Liver (tissue), 7 donors: ENCODE measurements at regions not wholly inside any gene's neighbourhood (a gene's known extent, or its start where the extent isn't known, plus 50 kb on each side); places are given as distances from the start of the nearest gene placed in this dataset.

Experiments
- DNase-seq: peaks from one replicate; pipeline ENCODE4 v3.0.0-alpha.2; 2017; ENCODE audit warnings: low spot score
- H3K27ac ChIP-seq, 2 donors: one replicate each; pipeline ENCODE4 v1.7.0; 2013; ENCODE audit warnings: inconsistent platforms in 2 of 2, low read length in 2 of 2, control low read depth in 1 of 2, low read depth in 1 of 2, mild to moderate bottlenecking in 1 of 2
- H3K27me3 ChIP-seq, 4 donors: one replicate each; pipeline versions ENCODE4 v1.6.1 to v1.7.0; 2013; ENCODE audit warnings: low read length in 3 of 4, inconsistent platforms in 1 of 4, mild to moderate bottlenecking in 1 of 4, moderate library complexity in 1 of 4; ENCODE audit not compliant: control insufficient read depth in 4 of 4, insufficient read depth in 4 of 4
- H3K36me3 ChIP-seq, 4 donors: one replicate each; pipeline versions ENCODE4 v1.6.1 to v1.7.0; 2013; ENCODE audit warnings: low read length in 3 of 4, mild to moderate bottlenecking in 3 of 4, low read depth in 1 of 4, moderate library complexity in 1 of 4; ENCODE audit not compliant: control insufficient read depth in 4 of 4, insufficient read depth in 3 of 4
- H3K4me1 ChIP-seq, 4 donors: one replicate each; pipeline versions ENCODE4 v1.6.1 to v1.7.0; 2013; ENCODE audit warnings: low read length in 3 of 4, mild to moderate bottlenecking in 3 of 4, moderate library complexity in 1 of 4; ENCODE audit not compliant: control insufficient read depth in 4 of 4, insufficient read depth in 4 of 4
- H3K4me3 ChIP-seq, 3 donors: one replicate each; pipeline versions ENCODE4 v1.6.1 to v1.7.0; 2013; ENCODE audit warnings: low read length in 3 of 3, control low read depth in 1 of 3, low read depth in 1 of 3, mild to moderate bottlenecking in 1 of 3
- H3K9ac ChIP-seq, 2 donors: one replicate each; pipeline ENCODE4 v1.7.0; 2013; ENCODE audit warnings: low read length in 2 of 2, mild to moderate bottlenecking in 2 of 2, moderate library complexity in 2 of 2, control low read depth in 1 of 2, low read depth in 1 of 2
- H3K9me3 ChIP-seq, 4 donors: one replicate each; pipeline versions ENCODE4 v1.6.1 to v1.7.0; 2013; ENCODE audit warnings: low read length in 3 of 4; ENCODE audit not compliant: control insufficient read depth in 4 of 4
- ATF3 ChIP-seq: IDR thresholded peaks from 2 replicates; pipeline ENCODE4 v1.6.1; 2016; ENCODE audit warnings: antibody characterized with exemption
- EGR1 ChIP-seq, 2 donors: IDR thresholded peaks; 2 replicates each; pipeline ENCODE4 v1.6.1; 2016 to 2018; ENCODE audit warnings: antibody characterized with exemption in 2 of 2, low read depth in 2 of 2
- FOXA1 ChIP-seq: IDR thresholded peaks from 2 replicates; pipeline ENCODE4 v1.6.1; 2016; ENCODE audit warnings: antibody characterized with exemption
- FOXA2 ChIP-seq: IDR thresholded peaks from 2 replicates; pipeline ENCODE4 v1.6.1; 2016; ENCODE audit warnings: antibody characterized with exemption
- GABPA ChIP-seq, 2 donors: IDR thresholded peaks in 1 of 2; conservative IDR thresholded peaks in 1 of 2; 2 replicates each; pipeline ENCODE4 v1.6.1; 2016; ENCODE audit warnings: antibody characterized with exemption in 2 of 2, mild to moderate bottlenecking in 1 of 2, moderate library complexity in 1 of 2
- HNF4G ChIP-seq: IDR thresholded peaks from 2 replicates; pipeline ENCODE4 v1.6.1; 2016; ENCODE audit warnings: antibody characterized with exemption
- MAX ChIP-seq: IDR thresholded peaks from 2 replicates; pipeline ENCODE4 v1.6.1; 2016; ENCODE audit warnings: antibody characterized with exemption
- NR2F2 ChIP-seq: IDR thresholded peaks from 2 replicates; pipeline ENCODE4 v1.6.1; 2016; ENCODE audit warnings: antibody characterized with exemption
- RAD21 ChIP-seq, 2 donors: IDR thresholded peaks; 2 replicates each; pipeline ENCODE4 v1.6.1; 2016; ENCODE audit warnings: antibody characterized with exemption in 2 of 2, mild to moderate bottlenecking in 2 of 2
- REST ChIP-seq: IDR thresholded peaks from 2 replicates; pipeline ENCODE4 v1.6.1; 2016; ENCODE audit warnings: antibody characterized with exemption, mild to moderate bottlenecking
- RXRA ChIP-seq, 2 donors: IDR thresholded peaks; 2 replicates each; pipeline ENCODE4 v1.6.1; 2017 to 2018; ENCODE audit warnings: antibody characterized with exemption in 2 of 2, mild to moderate bottlenecking in 1 of 2
- SP1 ChIP-seq: IDR thresholded peaks from 2 replicates; pipeline ENCODE4 v1.6.1; 2018; ENCODE audit warnings: antibody characterized with exemption, mild to moderate bottlenecking
- TAF1 ChIP-seq: conservative IDR thresholded peaks from 2 replicates; pipeline ENCODE4 v1.6.1; 2016; ENCODE audit warnings: antibody characterized with exemption, mild to moderate bottlenecking
- YY1 ChIP-seq: IDR thresholded peaks from 2 replicates; pipeline ENCODE4 v1.6.1; 2016; ENCODE audit warnings: antibody characterized with exemption, mild to moderate bottlenecking
- ZBTB33 ChIP-seq: IDR thresholded peaks from 2 replicates; pipeline ENCODE4 v1.6.1; 2016; ENCODE audit warnings: antibody characterized with exemption
- WGBS: extraction: QIAGEN DNeasy Blood & Tissue Kit; methylation state at CpG from one replicate; pipeline ENCODE4 v1.1.7; 2013; 5-methylcytosine and 5-hydroxymethylcytosine counted together
- donor health status: healthy.
- donor health status: healthy.
- donor health status: healthy.
- donor health status: healthy.

GRCh38 chr10:120368338-120368737, 88.7 kb upstream of the PLPP4 start:
- Histone ChIP-seq H3K9me3 (no peaks in the 10 kb centered on the region), H3K27me3 (peaks cover 0 to 8% (median 0%) of the 10 kb centered on the region in 4 donors), H3K27ac (no peak overlapping the region), H3K36me3 (no peaks in the 10 kb centered on the region), H3K4me3 (no peak overlapping the region), H3K4me1 (no peaks in the 10 kb centered on the region), H3K9ac (no peak overlapping the region)
- WGBS: 87% methylated on average over 7 of the region's 7 CpGs
- no peak for DNase-seq
- TF ChIP-seq MAX (no peak), EGR1 (IDR thresholded peaks at IDR 0.05; ENCODE audit: low read depth in 2 of 2) (no peak), RXRA (IDR thresholded peaks at IDR 0.05) (no peak)

GRCh38 chr10:120368927-120369326, 88.1 kb upstream of the PLPP4 start:
- H3K4me3 ChIP-seq: no peak overlapping the region
- TF ChIP-seq FOXA2: no peak
- H3K9me3 ChIP-seq: no peaks in the 10 kb centered on the region
- H3K9ac ChIP-seq: no peak overlapping the region
- no peak overlapping the region for H3K27ac ChIP-seq
- H3K4me1 ChIP-seq: no peaks in the 10 kb centered on the region
- no peak for DNase-seq
- H3K27me3 ChIP-seq: peaks cover 0 to 8% (median 0%) of the 10 kb centered on the region in 4 donors
- 36% methylated on average over 5 of the region's 5 CpGs for WGBS
- no peaks in the 10 kb centered on the region for H3K36me3 ChIP-seq

- WGBS: 66% methylated on average over 2 of the region's 2 CpGs
- no peak overlapping the region for H3K27ac ChIP-seq
- no peaks in the 10 kb centered on the region for H3K4me1 ChIP-seq
- no peak overlapping the region for H3K9ac ChIP-seq
- DNase-seq: no peak
- no peak overlapping the region for H3K4me3 ChIP-seq
- H3K9me3 ChIP-seq: no peaks in the 10 kb centered on the region
- H3K27me3 ChIP-seq: peaks cover 0 to 6% (median 0%) of the 10 kb centered on the region in 4 donors
- H3K36me3 ChIP-seq: no peaks in the 10 kb centered on the region
- TF ChIP-seq SP1 (no peak), FOXA1 (no peak)
Measured at GRCh38 chr10:120369856-120370276, 87.2 kb upstream of the PLPP4 start.

- Histone ChIP-seq H3K27me3 (peaks cover 0 to 6% (median under 1%) of the 10 kb centered on the region in 4 donors), H3K9me3 (no peaks in the 10 kb centered on the region), H3K4me1 (no peaks in the 10 kb centered on the region), H3K27ac (no peak overlapping the region), H3K36me3 (no peaks in the 10 kb centered on the region), H3K4me3 (no peak overlapping the region), H3K9ac (no peak overlapping the region)
- no peak for DNase-seq
- 82% methylated on average over 4 of the region's 4 CpGs for WGBS
- TF ChIP-seq GABPA (IDR thresholded peaks at IDR 0.05 in 1 of 2, conservative IDR thresholded peaks at IDR 0.05 in 1 of 2) (no peak), HNF4G (no peak), TAF1 (no peak), REST (no peak), NR2F2 (no peak), YY1 (no peak), ATF3 (no peak), ZBTB33 (no peak), SP1 (no peak), RAD21 (IDR thresholded peaks at IDR 0.05) (no peak), FOXA2 (no peak), FOXA1 (no peak)
Measured at GRCh38 chr10:120371856-120372255, 85.2 kb upstream of the PLPP4 start.
